NK-92 treated with Interleukin-12 subunit alpha and Interleukin-12 subunit beta, amount 100 ng/mL, for 24 hours (cell line): ENCODE measurements at regions not wholly inside any gene's neighbourhood (a gene's known extent, or its start where the extent isn't known, plus 50 kb on each side); places are given as distances from the start of the nearest gene placed in this dataset.

ENCODE experiments used
- DNase-seq: peaks from one replicate; lab custom pipeline; 2025; lab: John Stamatoyannopoulos, UW

DNA sequence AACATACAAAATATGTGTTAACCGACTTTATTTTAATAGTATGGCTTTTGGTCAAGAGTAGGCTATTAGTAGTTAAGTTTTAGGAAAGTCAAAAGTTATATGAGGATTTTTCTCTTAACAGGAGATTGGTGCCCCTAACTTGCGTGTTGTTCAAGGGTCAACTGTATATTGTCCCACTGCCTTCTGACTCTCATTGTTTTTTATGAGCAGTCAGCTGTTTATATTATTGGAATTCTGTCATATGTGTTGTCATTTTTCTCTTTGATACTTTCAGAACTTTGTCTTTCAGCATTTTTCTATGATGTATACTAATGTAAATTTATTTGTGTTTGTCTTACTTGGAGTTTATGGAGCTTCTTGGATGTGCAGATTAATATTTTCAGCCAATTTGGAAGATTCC lies 142.1 kb upstream of the CMC1 start:
- DNase-seq, result no peak

DNA sequence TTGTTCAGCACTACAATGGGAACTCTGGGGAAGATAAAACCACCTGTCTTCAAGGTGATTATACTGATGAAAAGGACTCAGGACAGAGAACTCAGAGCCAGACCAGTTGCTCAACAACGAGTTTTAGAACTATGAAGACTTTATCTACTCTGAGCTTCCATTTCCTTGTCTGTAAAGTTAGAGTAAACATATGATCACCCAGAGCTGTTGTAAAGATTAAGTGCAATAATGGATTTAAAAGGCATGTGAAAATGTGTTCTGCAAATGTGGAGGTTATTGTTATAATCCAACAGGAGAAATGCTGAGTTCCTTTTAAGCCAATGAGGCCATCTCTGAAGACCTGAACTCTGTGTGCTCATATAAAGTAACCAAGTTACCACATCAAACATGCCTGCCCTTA lies 139.7 kb upstream of the CMC1 start:
- no peak for DNase-seq

DNA sequence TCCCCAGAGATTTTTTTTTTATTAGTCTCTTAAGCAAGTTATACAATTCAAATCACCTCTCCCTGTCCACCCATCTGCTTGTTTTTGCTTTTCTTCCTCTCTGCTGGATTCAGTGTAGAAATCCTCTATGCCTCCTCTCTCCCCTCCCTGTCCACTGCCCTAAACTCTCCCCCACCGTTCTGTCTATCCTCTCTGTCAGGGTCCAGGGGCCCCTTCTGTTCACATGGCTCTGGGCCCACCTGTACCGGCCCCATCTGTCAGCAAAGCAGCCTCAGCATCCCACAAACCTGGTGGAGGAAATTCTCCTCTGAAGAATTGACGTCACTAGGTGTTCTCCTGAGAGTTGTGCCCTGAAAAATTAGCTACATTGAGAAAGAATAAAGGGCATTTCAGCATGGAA lies 137.6 kb upstream of the CMC1 start:
- DNase-seq, result no peak

DNA sequence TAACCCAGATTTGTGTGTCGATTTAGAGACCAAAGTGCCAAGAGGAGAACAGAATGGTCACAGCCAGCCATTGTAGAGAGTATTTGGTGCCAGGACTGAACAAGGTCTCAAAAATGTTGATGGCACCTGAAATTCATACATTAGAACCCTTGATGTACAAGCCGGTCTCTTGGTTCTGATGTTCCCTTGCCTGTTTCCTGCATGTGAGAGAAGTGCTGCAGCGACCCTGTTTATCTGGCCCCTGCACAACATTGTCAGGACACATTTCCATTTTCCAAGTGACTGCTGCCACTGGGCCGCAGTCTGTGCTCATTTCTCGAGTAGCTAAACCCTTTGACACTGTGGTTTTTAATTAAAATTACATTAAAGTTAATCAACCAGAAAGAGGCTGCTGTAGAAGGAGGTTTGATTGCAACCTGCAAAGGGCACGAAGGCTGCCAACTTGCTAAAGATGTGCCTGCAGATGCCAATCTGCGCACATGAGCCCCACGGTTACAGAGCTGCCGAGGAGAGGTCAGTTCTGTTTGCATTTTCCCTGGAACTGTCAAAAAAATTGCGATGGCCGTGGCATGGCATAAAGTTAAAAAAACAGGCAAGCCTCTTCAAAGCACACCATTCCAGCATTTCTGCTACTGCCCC lies 136.4 kb upstream of the CMC1 start:
- DNase-seq, result no peak

DNA sequence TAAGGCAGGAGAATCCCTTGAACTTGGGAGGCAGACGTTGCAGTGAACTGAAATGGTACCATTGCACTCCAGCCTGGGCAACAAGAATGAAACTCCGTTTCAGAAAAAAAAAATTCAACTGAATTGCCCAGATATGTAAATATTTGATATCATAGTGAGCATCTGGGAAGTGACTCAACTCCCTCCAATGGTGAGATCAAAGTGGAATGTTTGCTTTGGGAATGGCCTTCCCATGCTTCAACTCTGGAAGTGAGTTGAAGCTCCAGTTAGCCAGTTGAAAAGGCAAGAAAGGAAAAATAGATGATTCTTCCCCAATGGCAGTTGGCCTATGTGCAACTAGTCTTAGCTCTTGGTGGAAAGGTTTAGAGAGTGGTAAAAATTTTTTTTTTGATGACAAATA lies 131.6 kb upstream of the CMC1 start:
- no peak for DNase-seq

DNA sequence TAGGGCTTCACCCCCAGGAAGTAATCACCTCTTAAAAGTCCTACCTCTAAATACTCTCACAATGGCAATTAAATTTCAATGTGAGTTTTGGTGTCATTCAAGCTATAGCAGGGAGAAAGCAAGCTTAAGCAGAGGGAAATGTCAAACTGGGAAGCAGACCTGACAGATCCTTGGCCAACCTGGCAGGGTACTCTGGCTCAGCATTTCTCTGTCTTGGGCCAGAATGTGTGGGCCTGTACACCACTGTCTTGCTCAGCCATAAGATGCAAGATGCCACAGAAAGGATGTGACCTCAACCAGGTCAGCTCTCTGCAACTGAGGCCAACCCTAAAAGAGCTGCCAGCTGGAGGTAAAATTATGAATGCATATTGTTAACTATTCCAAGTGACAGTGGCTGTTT lies 130.6 kb upstream of the CMC1 start:
- DNase-seq, result no peak

DNA sequence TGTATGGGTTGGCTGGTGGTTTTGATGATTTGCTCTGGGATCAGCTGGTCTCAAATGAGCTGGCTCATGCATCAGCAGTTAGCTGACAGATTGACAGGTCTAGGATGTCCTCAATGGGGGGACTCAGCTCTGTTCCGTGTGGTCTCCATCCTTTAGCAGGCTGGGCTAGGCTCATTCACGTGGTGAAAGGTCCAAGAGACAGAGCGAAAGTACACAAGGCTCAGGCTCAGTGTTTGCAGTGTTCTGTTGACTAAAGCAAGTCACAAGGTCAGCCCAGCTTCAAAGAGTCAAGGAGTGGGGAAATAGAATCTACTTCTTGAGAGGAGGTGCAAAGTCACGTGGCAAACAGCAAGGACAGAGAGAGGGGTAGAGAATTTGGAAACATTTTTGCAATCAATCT lies 126.5 kb upstream of the CMC1 start:
- DNase-seq, result no peak

DNA sequence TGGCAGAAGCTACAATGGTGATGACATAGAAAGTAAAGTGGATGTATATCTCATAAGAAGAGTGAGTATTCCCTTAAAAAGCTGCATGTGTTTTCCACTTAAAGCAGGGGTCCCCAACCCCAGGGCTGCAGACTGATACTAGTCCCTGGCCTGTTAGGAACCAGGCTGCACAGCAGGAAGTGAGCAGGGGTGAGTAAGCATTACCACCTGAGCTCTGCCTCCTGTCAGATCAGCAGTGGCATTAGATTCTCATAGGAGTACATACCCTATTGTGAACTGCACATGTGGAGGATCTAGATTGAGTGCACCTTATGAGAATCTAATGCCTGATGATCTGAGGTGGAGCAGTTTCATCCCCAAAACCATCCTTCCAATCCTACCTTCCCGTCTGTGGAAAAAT lies 126.1 kb upstream of the CMC1 start:
- no peak for DNase-seq

DNA sequence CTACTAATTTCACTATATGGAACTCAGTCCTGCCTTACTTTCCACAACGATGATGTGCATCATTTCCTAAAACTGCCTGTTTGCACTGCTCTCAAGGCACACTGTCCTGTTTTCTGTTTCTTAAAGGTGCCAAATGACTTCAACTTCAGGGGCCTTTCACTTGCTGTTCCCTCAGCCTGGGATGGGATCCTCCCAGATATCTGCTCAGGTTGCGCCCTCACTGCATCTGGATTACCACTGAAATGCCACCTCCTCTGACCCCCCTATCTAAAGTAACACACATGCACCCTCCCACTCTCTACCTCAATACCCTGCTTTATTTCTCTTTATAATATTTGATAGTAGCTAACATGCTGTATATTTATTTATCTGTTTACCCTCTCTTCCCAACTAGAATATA lies 123.8 kb upstream of the CMC1 start:
- DNase-seq, result no peak

DNA sequence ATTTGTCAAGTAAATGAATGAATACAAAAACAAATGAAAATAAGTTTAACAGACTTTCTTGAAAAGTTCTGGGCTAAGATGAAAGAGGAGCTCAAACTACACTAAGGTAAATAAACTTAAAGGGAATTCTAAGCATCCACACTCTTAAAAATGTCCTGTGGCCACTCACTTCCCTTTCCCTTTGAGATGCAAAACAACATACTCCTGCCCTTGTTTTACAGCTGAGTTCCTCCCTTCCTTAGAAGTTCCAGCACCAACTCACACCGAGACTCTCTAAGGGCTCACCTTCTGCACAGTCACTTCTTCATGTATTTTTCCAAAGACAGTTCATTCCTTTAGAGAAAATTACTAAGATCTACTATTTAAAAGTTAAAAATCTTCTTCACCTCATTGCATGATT lies 123.3 kb upstream of the CMC1 start:
- DNase-seq, result no peak

DNA sequence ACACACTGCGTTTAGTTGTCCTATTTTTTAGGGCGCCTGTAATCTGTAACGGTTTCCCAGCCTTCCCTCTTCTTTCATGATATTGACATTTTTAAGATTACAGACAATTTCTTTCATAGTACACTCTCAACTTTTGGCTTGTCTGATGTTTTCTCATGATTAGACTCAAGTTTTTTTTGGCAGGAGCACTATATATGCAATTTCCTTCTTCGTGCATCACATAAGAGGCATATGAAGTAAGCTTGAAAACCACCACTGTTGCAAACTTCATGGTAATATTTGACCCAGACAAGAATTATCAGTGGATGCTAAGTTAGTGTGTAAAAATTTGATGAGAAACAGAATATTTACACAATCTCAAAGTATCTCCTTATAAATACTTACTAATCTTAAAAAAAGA lies 119.2 kb upstream of the CMC1 start:
- DNase-seq, result no peak

DNA sequence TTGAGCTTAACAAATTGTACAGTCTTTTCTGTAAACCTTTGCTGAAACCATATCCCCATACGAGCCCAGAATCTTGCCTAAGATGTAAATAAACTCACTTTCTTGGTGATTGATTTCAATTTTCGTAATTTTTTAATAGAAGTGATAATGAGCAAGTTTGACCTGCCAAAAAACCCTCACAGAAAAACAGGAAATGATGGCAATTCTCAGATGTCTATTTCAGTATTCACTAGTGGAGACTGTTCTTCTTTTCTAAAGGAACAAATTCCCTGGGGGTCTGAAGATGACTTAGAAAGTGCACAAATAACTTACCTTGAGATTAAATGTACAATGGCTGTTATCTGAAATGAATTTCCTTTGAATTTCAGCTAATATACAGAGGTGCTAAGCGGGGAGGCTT lies 116.5 kb upstream of the CMC1 start:
- no peak for DNase-seq

DNA sequence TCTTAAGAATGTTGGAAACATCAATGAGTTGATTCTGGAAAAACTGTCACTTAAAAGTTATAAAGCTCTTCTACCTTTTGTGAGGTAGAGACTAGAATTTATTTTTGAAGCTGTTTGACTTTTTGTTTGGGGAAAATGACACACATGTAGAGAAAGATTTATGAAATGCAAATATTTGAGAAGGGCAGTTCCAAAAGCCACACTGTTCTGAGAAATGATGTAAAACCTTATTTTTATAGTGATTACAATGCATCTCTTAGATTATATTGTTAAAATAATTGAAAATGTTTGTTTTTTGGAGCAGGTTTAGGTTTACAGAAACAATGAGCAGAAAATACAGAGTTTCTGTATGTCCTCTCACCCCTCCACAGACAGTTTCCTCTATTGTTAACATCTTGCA lies 116.1 kb upstream of the CMC1 start:
- DNase-seq, result no peak

DNA sequence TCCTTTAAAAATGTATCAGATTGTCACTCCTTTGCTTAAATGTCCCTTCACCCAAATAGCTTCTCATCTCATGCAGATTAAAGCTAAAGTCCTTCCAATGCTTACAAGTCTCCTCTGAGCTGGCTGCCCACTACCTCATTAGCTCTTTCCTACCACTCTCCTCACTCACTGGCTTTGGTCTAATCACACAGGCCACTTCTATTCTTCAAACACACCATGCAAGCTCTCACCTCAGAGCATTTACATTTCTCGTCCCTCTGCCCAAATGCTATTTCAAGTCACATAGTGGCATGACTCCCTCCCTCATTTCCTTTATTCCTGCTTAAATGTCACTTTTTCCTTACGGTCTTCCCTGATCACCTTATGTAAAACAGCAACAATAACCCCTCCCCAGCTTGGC lies 110.6 kb upstream of the CMC1 start:
- DNase-seq, result no peak

DNA sequence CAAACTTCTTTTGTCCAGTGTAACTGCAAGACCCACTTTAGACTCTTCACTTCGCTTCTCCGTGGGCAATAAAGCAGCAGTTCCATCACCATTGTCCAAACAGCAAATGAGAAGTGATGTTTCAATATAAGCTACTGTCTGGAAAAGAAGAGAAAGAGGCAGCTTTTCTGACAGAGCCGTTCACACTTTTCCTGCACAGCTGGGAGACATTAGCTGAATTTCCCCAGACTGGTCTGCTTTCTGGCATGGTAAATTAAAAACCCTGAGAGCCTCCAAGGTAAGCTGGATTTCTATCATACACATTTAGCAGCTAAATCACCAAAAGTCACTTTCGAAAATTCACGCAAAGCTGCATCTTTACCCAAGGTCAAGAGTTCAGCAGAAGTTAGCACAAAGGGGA lies 108.5 kb upstream of the CMC1 start:
- no peak for DNase-seq

DNA sequence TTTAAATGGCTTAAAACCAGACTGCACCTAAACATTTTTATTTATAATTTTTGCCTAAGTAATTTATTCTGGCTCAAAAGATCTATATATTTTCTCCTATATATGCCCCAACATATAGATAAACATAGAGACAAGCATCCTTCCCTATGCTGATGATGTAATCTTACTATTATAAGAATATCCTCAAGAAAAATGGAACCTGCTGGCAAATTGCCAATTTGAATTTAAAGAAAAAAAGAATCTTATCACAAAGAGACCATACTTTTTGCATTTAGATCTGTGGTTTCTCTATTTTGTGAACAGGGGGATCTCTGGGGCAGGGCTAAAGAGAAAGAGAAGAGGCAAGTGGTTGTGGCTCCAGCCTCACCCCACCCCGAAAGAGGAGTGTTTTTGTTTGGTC lies 107.2 kb upstream of the CMC1 start:
- no peak for DNase-seq

DNA sequence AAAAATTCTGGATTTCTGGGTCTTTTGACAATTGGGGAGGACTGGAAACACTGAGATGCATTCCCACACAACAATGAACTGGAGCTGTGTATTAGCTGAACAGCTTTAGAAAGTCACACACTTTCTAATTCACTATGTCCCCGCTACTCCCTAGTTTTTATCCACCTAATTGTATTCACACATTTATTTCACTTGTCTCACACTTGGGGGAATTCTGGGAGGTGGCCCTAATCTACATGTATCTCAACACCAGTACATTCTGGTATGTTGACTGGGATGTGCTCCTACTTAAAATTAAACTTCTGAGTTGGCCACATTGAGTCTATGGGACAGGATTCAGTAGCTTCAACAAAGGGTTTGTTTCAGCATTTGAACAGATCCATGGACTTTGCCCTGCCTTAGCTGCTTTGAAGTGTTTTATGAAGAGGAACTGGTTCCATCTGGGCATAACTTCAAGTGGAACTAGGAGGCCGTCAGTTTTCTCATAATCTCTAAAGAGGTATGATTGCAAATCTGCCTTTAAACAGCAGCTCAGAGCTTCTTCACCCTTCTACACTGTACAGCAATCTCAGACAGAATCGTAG lies 106.5 kb upstream of the CMC1 start:
- no peak for DNase-seq

DNA sequence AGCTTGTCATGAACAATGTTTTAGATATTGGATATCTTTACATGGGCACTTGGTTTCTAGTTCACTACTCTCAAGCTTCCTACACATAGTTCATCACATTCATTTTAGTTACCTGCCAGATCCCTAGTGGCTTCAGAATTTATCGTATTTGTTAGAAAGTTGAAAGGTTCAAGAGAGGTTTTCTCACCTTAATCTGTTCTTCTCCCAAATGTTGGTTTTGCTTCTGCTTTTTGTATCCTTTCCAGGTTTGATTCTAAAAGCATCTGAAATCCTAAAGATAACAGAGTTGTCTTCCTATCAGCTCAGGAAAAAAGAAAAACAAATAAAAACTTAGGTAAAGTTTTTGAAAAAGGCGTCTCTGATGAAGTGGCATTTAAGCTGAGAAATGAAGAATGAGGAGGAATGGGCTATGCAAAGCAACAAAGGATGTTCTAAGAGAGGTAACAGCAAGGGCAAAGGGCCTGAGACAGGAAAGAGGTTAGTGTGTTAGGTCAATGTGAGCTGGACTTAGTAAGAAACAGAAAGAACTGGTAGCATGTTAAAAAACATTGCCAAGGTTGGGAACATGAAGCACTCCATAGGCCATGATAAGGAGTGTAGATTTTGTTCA lies 104.7 kb upstream of the CMC1 start:
- no peak for DNase-seq

DNA sequence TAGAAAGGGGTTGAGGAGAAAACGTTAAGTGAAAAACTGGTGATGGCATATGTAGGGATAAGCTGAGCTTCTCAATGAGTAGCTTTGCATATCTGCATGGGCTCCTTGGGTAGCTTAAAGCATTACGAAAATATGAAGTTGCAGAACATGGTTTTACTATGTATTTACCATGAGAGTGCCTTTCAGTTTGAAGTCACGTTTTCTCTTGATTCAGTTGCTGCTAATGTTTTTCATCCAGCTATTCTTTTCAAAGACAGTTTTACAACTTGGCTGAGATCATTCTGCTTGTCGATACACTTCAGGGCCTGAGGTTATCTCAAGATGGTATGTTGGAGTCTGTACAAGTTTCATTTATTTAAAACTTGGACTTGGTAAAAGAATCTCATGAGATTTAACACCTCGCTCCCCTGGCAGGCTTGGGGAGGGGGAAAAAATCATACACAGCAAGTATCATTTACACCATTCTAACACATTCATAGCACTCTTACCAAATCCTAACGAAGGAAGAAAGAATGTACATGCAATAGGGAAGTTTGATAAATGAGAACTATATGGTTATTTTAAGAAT lies 103.3 kb upstream of the CMC1 start:
- DNase-seq, result no peak

DNA sequence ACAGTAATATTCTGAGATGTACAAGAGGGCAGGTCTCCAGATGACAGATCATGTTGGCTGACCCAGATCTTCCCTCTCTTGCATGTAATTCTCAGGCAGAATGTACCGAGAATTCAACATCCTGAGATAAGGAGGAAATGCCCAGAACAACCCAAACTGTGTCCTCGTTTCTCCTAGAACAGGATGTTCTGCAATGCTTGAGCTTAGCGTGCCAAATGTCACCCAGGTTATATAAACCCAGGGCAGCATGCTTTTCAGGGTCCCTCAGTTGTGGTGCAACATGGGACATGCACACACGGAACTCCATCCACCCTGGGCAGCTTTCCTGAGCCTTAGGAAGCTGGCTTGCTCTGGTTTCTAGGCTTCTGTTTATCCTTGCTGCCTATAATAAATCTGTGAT lies 102.1 kb upstream of the CMC1 start:
- no peak for DNase-seq

DNA sequence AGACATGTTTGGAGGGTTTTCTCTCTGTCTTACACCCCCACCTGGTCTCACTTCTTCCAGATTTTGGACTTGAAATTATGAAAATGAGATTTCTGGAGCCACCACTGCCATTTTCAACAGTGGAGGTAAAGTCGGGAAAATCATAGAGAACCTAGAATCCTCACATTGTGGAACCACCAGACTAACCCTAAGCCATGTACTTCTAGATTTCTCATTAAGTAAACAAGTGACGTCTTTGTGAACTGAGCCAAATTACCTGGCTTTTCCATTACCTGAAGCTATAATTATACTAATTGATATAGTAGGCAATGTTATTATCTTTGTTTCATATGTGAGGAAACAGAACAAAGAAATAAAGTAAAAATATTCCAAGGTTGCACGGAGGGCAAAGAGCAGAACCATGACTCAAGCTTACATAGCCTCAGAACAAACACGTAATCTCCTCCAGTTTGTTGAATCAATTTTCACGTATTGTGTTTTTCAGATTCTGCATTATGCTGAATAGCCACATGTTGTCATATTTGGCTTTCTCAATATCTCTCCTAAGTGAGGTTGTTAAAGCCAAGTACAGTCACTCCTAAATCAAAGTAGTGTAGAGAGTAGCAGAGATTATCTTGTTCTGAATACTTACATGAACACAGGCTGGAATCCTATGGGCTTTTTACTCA lies 101.3 kb upstream of the CMC1 start:
- DNase-seq, result no peak

DNA sequence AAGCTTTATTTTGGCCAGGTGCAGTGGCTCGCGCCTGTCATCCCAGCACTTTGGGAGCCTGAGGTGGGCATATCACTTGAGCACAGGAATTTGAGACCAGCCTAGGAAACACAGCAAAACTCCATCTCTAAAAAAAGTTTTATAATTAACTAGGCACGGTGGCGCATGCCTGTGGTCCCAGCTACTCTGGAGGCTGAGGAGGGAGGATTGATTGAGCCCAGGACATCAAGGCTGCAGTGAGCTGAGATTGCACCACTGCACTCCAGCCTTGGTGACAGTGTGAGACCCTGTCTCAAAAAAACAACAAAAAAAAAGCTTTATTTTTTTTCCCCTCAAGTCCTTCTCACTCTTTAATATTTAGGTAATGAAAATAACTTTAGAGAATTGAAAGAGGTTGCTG lies 100.8 kb upstream of the CMC1 start:
- no peak for DNase-seq

DNA sequence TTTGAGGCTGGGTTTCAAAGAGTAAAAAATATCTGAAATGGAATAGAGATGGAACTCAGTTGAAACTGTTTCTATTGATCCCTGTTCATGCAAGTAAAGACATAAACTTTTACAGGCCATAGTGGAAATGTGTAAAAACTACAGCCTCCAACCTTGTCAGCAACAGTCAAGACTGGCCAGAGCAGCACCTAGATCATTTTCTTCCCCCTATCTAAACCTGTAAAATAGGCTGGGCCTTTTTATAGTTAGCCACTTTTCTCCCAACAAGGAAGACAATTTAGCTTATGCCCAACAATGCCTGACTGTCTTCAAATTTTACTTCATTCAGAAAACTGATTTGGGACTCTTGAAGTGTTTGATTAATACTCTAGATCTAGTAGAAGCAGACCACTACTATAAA lies 91.5 kb upstream of the CMC1 start:
- no peak for DNase-seq
